ENCODE measurements at regions not wholly inside any gene's neighbourhood (a gene's known extent, or its start where the extent isn't known, plus 50 kb on each side); places are given as distances from the start of the nearest gene placed in this dataset.

GRCh38 chr10:78378192-78378591 lies 344.5 kb downstream of the RPS24 start:
- ChIA-PET CTCF (no interaction called here), POLR2A (no interaction called here)
- H2AFZ ChIP-seq (ENCODE audit: low read depth): no peak overlapping the region
- H3K4me2 ChIP-seq: no peak overlapping the region
- no peaks in the 10 kb centered on the region for H4K20me1 ChIP-seq (ENCODE audit: insufficient read depth)
- H3K36me3 ChIP-seq (replicated peaks in 1 of 2; ENCODE audit: control insufficient read depth in 1 of 2, insufficient read depth in 2 of 2, low read length in 1 of 2): no peaks in the 10 kb centered on the region
- no peak for DNase-seq
- H3K27ac ChIP-seq (ENCODE audit: low read depth in 2 of 2, low read length in 1 of 2): no peak overlapping the region
- H3K9ac ChIP-seq: no peak overlapping the region
- no peaks in the 10 kb centered on the region for H3K9me3 ChIP-seq
- no peaks in the 10 kb centered on the region for H3K79me2 ChIP-seq (ENCODE audit: insufficient read depth)
- peaks cover 0 to 30% of the 10 kb centered on the region in 2 experiments; a peak in 1 of 4 replicates for H3K4me1 ChIP-seq (ENCODE audit: control insufficient read depth in 1 of 2, insufficient read depth in 2 of 2, low read depth in 1 of 2, low read length in 1 of 2)
- TF ChIP-seq REST (IDR thresholded peaks at IDR 0.05; ENCODE audit: low read depth, low read length) (no peak), SIN3A (IDR thresholded peaks at IDR 0.05; ENCODE audit: borderline replicate concordance, low read depth, low read length) (no peak), MXI1 (IDR thresholded peaks at IDR 0.05; ENCODE audit: low read depth, low read length) (no peak), RAD21 (IDR thresholded peaks at IDR 0.05; ENCODE audit: low read length) (no peak), JUND (IDR thresholded peaks at IDR 0.05) (no peak), ELF1 (IDR thresholded peaks at IDR 0.05) (no peak), PBX3 (IDR thresholded peaks at IDR 0.05) (no peak), RFX5 (IDR thresholded peaks at IDR 0.05; ENCODE audit: low read length) (no peak), MAX (IDR thresholded peaks at IDR 0.05; ENCODE audit: low read depth) (no peak), FOXM1 (IDR thresholded peaks at IDR 0.05; ENCODE audit: low read depth) (no peak), EP300 (IDR thresholded peaks at IDR 0.05; ENCODE audit: borderline replicate concordance in 1 of 2, low read depth in 1 of 2, low read length in 1 of 2) (no peak), CTCF (IDR thresholded peaks at IDR 0.05) (no peak), POLR2AphosphoS5 (IDR thresholded peaks at IDR 0.05; ENCODE audit: low read depth, low read length) (no peak), TAF1 (IDR thresholded peaks at IDR 0.05; ENCODE audit: borderline replicate concordance, low read depth, low read length) (no peak), MEF2A (IDR thresholded peaks at IDR 0.05; ENCODE audit: borderline replicate concordance, low read depth) (no peak), USF1 (IDR thresholded peaks at IDR 0.05; ENCODE audit: borderline replicate concordance, low read depth) (no peak), FOXJ3 (CRISPR knock-in tag; IDR thresholded peaks at IDR 0.05) (no peak), NRF1 (IDR thresholded peaks at IDR 0.05; ENCODE audit: low read depth, low read length) (no peak), GATA2 (CRISPR knock-in tag; IDR thresholded peaks at IDR 0.05) (no peak)
- no peak overlapping the region for H3K4me3 ChIP-seq (ENCODE audit: low read depth in 2 of 2, low read length in 1 of 2)
- WGBS (ENCODE audit: low lambda C conversion rate): 91% methylated on average over 4 of the region's 4 CpGs
- no peaks in the 10 kb centered on the region for H3F3A ChIP-seq (replicated peaks; ENCODE audit: insufficient read depth)
- no peaks in the 10 kb centered on the region for H3K27me3 ChIP-seq (ENCODE audit: insufficient read depth)
- no peaks in the 10 kb centered on the region for H3K9me2 ChIP-seq
